GM12873 (cell line): ENCODE measurements at regions not wholly inside any gene's neighbourhood (a gene's known extent, or its start where the extent isn't known, plus 50 kb on each side); places are given as distances from the start of the nearest gene placed in this dataset.

Source experiments
- TF ChIP-seq, protein P1 (sequence below): IDR thresholded peaks from 2 replicates; pipeline ENCODE4 v1.5.1; 2012; ENCODE audit warnings: low read depth, mild to moderate bottlenecking, moderate library complexity, low read length, control low read depth; ENCODE audit not compliant: insufficient read depth; ENCODE audit errors: missing control alignments

DNA sequence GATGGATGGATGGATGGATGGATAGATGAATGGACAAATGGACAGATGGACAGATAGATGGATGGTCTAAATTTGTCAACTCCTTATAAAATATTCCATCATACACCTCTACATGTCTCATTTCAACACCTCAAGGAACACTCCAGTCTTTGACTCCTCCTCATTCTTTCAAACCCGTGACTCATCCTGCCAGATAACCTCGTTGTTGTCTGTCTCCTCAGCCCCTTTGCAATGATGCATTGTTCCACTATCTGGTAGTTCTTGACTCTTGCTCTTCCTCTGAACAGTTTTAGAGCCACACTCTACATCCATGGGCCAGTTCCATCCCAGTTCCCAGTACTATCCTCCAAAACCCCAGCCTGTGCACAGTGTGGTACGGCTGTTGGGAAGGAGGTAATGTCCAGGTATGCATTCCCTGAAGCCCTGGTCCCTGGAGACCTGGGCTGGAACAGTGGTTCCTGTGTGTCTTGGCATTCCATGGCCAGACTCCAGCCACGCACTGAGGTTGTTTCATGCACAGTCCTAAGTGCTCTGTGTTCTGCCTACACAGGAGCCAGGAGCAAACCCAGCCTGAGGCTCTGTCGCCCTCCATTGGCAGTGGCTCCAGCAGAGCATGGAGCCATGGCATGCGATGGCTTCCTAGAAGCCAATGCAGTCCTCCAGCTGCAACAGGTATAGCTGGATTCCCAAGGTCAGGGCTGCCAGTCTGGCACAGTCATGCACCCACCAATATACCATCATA is 105.7 kb downstream of the C17orf67 start:
- TF ChIP-seq, protein P1, sequence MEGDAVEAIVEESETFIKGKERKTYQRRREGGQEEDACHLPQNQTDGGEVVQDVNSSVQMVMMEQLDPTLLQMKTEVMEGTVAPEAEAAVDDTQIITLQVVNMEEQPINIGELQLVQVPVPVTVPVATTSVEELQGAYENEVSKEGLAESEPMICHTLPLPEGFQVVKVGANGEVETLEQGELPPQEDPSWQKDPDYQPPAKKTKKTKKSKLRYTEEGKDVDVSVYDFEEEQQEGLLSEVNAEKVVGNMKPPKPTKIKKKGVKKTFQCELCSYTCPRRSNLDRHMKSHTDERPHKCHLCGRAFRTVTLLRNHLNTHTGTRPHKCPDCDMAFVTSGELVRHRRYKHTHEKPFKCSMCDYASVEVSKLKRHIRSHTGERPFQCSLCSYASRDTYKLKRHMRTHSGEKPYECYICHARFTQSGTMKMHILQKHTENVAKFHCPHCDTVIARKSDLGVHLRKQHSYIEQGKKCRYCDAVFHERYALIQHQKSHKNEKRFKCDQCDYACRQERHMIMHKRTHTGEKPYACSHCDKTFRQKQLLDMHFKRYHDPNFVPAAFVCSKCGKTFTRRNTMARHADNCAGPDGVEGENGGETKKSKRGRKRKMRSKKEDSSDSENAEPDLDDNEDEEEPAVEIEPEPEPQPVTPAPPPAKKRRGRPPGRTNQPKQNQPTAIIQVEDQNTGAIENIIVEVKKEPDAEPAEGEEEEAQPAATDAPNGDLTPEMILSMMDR = no peak

DNA sequence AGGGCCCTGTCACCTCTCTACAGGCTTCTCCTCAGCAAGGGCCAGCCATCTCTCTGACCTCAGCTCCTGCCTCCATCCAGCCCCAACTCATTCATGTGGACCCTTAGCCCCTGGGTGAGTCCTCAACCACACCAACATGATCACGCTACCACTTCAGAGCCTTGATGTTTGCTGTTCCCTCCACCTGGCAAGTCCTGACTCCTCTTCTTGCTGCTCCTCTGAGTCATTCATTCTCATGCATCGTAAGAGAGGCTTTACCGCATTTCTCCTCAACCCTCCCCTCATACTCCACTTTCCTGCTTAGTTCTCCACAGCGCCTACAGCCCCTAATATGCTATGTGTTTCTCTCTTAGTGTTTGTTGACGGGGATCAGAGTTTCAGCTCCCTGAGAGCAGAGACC is 99.9 kb downstream of the C17orf67 start:
- TF ChIP-seq, protein P1 = no peak

DNA sequence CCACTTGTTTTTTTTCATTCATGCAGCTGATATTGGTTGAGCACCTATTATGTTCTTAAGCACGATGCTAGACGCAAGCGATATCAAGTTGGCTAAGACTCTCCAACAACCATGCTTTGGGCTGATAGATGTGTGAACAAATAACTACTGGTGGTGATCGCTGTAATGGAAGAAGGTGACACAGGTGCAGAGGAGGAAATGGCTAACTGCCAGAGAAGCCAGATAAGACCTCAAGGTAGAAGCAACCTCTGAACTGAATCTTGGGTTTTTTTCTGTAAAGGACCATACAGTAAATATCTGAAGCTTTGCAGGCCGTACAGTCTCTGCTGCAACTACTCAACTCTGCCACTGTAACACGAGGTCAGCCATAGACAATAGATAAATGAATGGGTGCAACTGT is 97.9 kb downstream of the C17orf67 start:
- TF ChIP-seq, protein P1 = no peak

DNA sequence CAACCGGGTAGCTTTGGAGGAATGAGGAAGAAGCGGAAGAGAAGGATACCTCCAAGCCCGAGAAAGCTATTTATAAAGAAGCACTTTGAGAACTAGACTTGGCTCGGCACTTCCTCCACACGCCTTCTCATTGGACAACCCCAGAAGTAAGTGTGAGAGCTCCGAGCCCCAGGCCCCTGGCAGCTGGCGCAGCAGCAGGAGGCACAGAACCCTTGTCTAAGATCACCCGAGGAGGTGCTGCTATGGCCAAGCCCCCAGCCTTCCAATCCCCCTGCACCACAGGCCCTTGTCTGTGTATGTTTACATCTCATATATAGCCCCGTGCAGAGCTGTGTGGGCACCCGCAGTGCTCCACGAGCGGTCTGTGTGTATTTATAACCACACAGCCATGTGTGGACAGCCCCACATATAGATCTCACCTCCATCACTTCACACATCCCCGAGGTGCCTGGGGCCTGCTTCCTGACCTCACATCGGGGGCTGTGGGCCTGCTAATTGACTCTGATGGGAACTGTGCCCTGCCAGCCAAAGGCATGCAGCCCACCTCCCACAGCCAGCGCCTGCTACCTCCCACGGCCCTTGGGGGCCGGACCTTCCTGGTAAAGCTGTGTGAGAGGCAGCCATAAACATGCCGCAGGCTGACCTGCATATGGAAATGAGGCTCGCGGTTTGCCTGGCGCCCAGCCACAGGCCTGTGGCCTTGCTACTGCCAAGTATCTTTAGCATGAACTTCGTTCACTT is 96.1 kb downstream of the C17orf67 start:
- TF ChIP-seq, protein P1 = no peak

DNA sequence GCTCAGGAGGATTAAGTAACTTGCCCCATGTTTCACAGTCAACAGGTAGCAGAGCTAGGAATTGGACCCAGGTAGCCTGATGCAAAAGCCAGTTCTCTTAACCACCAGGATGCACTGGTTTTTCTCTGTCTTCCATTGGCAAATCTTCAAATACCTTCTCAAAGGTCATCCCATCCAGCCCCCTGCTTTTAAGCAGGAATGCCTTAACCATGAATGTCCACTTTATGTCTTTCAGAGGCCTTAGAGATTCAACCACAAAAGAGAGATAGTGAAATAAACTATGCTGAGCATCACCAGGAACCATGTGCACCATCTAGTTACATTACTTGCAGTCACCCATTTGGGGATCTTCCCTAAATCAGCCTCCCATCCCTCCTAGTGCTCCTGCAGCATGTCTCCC is 94.3 kb downstream of the C17orf67 start:
- TF ChIP-seq, protein P1 = no peak

DNA sequence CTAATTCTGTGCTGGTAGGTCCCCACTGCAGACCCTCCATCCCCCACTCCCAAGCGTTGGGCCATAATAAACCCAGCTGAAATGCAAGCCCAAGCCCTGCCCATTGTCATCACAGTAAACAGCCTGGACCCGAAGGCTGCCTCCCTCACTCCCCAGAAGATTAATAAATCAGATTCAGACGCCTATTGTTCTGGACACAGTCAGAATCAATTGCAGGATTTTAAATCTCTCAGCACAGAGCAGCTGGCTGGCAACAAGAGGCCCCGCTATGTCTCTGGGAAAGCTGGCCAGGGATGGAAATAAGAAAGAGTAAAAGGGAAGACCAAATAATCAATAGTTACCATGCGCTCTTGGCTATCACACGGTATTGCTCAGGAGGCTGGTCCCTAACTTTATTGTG is 93.9 kb downstream of the C17orf67 start:
- TF ChIP-seq, protein P1 = no peak

DNA sequence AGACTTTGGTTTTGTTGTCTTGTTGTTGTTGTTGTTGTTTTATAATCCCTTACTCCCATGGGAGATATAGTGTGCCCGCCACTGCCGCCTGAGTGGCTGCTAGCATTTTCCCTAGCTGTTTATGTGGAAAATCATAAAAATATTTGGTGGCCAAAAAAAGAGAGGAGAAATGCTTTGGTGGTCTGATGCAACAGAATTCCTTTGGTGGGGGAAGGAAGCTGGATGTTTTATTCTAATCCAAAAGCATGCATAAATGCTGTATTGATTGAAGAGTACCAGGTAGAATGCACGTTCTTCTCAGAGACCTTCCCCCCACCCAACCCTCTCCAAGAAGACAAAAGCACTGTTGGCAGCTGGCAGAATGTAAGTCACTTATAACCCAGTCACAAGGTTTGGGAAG is 93.2 kb downstream of the C17orf67 start:
- TF ChIP-seq, protein P1 = no peak
